Natural killer cell (primary cell): ENCODE measurements at regions not wholly inside any gene's neighbourhood (a gene's known extent, or its start where the extent isn't known, plus 50 kb on each side); places are given as distances from the start of the nearest gene placed in this dataset.

ENCODE experiments used
- ATAC-seq, 3 donors: fragments of 150-1000 bp in 2 of 3; fragments of 200-7000 bp in 1 of 3; cut with Tn5 transposase; 1 replicate in 1 of 3; 2 replicates in 2 of 3; pipeline ENCODE4 v1.10.0; 2021; ENCODE audit warnings: mild to moderate bottlenecking in 2 of 3, moderate library complexity in 2 of 3
- DNase-seq, 2 donors: peaks; one replicate each; pipeline versions ENCODE4 v3.0.0 to v3.0.0-alpha.2; 2013 to 2021; ENCODE audit warnings: mixed read lengths in 1 of 2
- H3K27ac ChIP-seq: one replicate; pipeline ENCODE4 v1.5.1; 2013; ENCODE audit warnings: mild to moderate bottlenecking, low read length
- H3K27me3 ChIP-seq: one replicate; pipeline ENCODE4 v1.6.1; 2013; ENCODE audit warnings: low read length; ENCODE audit not compliant: control insufficient read depth, insufficient read depth
- H3K36me3 ChIP-seq: one replicate; pipeline ENCODE4 v1.6.1; 2013; ENCODE audit warnings: low read length; ENCODE audit not compliant: control insufficient read depth, insufficient read depth
- H3K4me1 ChIP-seq: one replicate; pipeline ENCODE4 v1.6.1; 2013; ENCODE audit warnings: low read length; ENCODE audit not compliant: control insufficient read depth, insufficient read depth
- H3K4me3 ChIP-seq: one replicate; pipeline ENCODE4 v1.5.1; 2013; ENCODE audit warnings: low read length
- H3K9me3 ChIP-seq: one replicate; pipeline ENCODE4 v1.6.1; 2013; ENCODE audit warnings: low read length; ENCODE audit not compliant: control insufficient read depth, insufficient read depth
- H3K27ac Mint-ChIP-seq, 2 donors: one replicate each; pipeline ENCODE4 v1.8.0; 2022; ENCODE audit warnings: mild to moderate bottlenecking in 2 of 2, mixed read lengths in 2 of 2, moderate library complexity in 1 of 2
- H3K27me3 Mint-ChIP-seq, 2 donors: one replicate each; pipeline ENCODE4 v1.8.0; 2022; ENCODE audit warnings: low read depth in 2 of 2, mixed read lengths in 2 of 2
- H3K36me3 Mint-ChIP-seq: one replicate; pipeline ENCODE4 v1.8.0; 2022; ENCODE audit warnings: mixed read lengths
- H3K4me1 Mint-ChIP-seq, 2 donors: one replicate each; pipeline ENCODE4 v1.8.0; 2022; ENCODE audit warnings: mixed read lengths in 2 of 2
- H3K4me3 Mint-ChIP-seq: one replicate; pipeline ENCODE4 v1.8.0; 2022; ENCODE audit warnings: mild to moderate bottlenecking, moderate library complexity, mixed read lengths
- H3K9me3 Mint-ChIP-seq, 2 donors: one replicate each; pipeline ENCODE4 v1.8.0; 2022; ENCODE audit warnings: mixed read lengths in 2 of 2
- WGBS: methylation state at CpG from one replicate; pipeline ENCODE4 v1.1.7; 2013; ENCODE audit warnings: missing lambda C conversion rate; ENCODE audit not compliant: insufficient coverage; 5-methylcytosine and 5-hydroxymethylcytosine counted together
- intact Hi-C: fragments of 100-400 bp; cut with micrococcal nuclease; formaldehyde crosslinking; loops from one replicate; pipeline ENCODE4 v1.14.2; 2022
- TF ChIP-seq, protein P1 (sequence below): fragments of 200-600 bp; IDR thresholded peaks from one replicate; pipeline ENCODE4 v1.8.0; 2022; ENCODE audit warnings: antibody characterized with exemption

DNA sequence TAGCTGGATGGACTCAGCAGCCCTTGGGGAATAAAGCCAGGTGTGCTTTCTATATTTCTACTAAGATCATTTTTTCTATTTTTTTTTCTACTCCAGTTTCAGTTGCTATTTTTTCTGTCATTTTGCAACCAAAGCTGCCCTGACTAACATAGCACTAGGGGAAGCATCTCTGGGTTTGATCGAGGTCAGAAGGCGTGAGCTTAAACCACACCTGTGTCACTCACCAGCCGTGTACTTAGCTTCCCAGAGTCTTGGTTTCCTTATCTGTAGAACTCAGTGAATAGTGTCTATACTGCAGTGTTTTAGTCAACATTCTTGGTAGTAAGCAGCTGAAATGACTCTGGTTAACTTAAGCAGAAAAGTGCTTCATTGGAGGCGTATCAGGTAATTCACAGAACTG lies 489.6 kb upstream of the SPRED2 start:
- intact Hi-C loops = no loop called here

DNA sequence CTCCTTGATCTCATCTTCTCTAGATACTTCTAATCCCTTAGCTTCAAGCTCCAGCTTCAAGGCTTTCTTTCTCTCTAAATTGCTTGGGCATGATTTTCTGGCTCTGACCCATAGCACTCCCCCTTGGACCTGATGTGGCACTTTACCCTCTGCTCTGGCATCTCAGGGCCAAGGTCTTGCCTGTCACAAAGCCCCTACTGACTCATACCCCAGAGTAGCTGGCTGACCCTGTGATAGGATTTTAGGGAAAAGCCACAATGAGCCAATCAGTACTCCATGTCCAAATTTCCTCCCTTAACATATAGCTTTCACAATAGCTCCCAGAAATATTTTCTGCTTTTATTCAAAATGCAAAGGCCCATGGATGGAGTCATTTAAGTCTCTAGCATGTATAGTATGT lies 488.7 kb upstream of the SPRED2 start:
- H3K36me3 Mint-ChIP-seq = no peaks in the 10 kb centered on the region
- TF ChIP-seq, protein P1, sequence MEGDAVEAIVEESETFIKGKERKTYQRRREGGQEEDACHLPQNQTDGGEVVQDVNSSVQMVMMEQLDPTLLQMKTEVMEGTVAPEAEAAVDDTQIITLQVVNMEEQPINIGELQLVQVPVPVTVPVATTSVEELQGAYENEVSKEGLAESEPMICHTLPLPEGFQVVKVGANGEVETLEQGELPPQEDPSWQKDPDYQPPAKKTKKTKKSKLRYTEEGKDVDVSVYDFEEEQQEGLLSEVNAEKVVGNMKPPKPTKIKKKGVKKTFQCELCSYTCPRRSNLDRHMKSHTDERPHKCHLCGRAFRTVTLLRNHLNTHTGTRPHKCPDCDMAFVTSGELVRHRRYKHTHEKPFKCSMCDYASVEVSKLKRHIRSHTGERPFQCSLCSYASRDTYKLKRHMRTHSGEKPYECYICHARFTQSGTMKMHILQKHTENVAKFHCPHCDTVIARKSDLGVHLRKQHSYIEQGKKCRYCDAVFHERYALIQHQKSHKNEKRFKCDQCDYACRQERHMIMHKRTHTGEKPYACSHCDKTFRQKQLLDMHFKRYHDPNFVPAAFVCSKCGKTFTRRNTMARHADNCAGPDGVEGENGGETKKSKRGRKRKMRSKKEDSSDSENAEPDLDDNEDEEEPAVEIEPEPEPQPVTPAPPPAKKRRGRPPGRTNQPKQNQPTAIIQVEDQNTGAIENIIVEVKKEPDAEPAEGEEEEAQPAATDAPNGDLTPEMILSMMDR = no peak
- peaks cover 0 to 11% of the 10 kb centered on the region in 2 donors for H3K27me3 Mint-ChIP-seq
- no peaks in the 10 kb centered on the region for H3K36me3 ChIP-seq
- peaks cover 0 to 4% of the 10 kb centered on the region in 2 donors for H3K9me3 Mint-ChIP-seq
- ATAC-seq (no peak), DNase-seq (no peak)
- peaks cover 2% of the 10 kb centered on the region for H3K4me1 ChIP-seq
- no peaks in the 10 kb centered on the region for H3K27me3 ChIP-seq
- no peak overlapping the region for H3K4me3 Mint-ChIP-seq
- intact Hi-C loops = no loop called here
- no peak overlapping the region for H3K27ac ChIP-seq
- no peak overlapping the region for H3K4me3 ChIP-seq
- H3K9me3 ChIP-seq = no peaks in the 10 kb centered on the region
- no peak overlapping the region for H3K27ac Mint-ChIP-seq
- H3K4me1 Mint-ChIP-seq = no peaks in the 10 kb centered on the region

More for the DNA sequence above, 489.6 kb upstream of the SPRED2 start:
- ATAC-seq (no peak), DNase-seq (no peak)
- Mint-ChIP-seq H3K27me3 (peaks cover 0 to 11% of the 10 kb centered on the region in 2 donors), H3K4me3 (no peak overlapping the region), H3K36me3 (no peaks in the 10 kb centered on the region), H3K9me3 (peaks cover under 1 to 4% of the 10 kb centered on the region in 2 donors), H3K27ac (no peak overlapping the region), H3K4me1 (no peaks in the 10 kb centered on the region)
- WGBS = 34% methylated on average over 4 of the region's 4 CpGs
- Histone ChIP-seq H3K9me3 (no peaks in the 10 kb centered on the region), H3K27ac (no peak overlapping the region), H3K4me1 (peaks cover 2% of the 10 kb centered on the region), H3K36me3 (no peaks in the 10 kb centered on the region), H3K4me3 (no peak overlapping the region), H3K27me3 (no peaks in the 10 kb centered on the region)
- TF ChIP-seq, protein P1 = no peak

DNA sequence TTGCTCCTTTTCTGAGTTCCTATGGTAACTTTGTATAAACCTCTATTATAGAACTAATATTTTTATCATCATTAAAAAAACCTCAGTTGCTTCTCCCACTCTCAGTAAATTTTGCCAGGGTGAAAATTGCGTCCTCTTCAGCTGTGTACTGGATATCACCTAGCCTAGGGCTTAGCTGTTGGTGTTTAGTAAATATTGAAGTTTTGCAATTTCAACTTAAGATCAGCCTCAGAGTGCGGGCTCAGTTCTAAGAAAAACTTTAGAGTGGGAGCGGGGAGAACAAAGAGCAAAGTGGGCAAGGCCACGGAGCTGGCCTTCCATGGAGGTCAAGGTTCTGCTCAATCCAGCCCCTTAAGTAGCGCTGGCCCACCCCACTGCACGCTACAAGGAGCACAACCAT lies 488.3 kb upstream of the SPRED2 start:
- ATAC-seq (no peak), DNase-seq (no peak)
- peaks cover 0 to 4% of the 10 kb centered on the region in 2 donors for H3K9me3 Mint-ChIP-seq
- Histone ChIP-seq H3K27me3 (no peaks in the 10 kb centered on the region), H3K9me3 (no peaks in the 10 kb centered on the region), H3K4me1 (peaks cover 2% of the 10 kb centered on the region), H3K36me3 (no peaks in the 10 kb centered on the region), H3K4me3 (no peak overlapping the region), H3K27ac (no peak overlapping the region)
- no peaks in the 10 kb centered on the region for H3K36me3 Mint-ChIP-seq
- WGBS = 92% methylated on average over 6 of the region's 6 CpGs
- H3K27ac Mint-ChIP-seq = no peak overlapping the region
- TF ChIP-seq, protein P1 = no peak
- intact Hi-C loops = no loop called here
- H3K4me3 Mint-ChIP-seq = no peak overlapping the region
- no peaks in the 10 kb centered on the region for H3K4me1 Mint-ChIP-seq
- H3K27me3 Mint-ChIP-seq = peaks cover 0 to 11% of the 10 kb centered on the region in 2 donors

DNA sequence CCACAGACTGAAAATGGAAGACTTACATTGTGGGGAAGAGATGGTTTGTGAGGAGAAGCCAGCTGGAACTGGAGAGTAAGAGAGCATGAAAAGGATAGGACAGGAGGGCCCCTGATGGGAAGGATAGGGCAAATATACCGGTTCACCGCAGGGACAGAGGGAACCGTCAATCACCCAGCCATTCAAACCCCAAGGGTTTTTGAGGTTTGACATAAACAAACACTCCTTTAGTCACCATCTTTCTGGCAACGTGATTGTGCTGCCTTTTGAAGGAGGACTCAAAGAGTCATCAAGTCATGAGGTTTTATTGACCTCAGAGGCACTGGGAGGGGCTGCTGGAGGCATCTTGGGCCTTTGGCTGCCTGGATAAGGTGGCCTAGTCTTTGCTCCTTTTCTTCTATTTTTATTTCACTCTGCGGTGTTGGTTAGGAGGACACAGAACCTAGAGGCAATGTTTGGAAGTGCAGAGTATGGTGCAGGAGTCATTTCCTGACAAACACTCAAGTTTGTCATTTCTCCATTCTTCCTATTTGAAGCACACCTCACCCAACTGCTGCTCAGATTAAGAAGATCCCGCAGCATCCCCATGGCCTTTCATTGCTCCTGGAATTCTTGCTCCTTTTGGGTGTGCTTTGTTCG lies 487.3 kb upstream of the SPRED2 start:
- H3K9me3 Mint-ChIP-seq = peaks cover 0 to 2% of the 10 kb centered on the region in 2 donors
- no peak for ATAC-seq
- no peak overlapping the region for H3K4me3 ChIP-seq
- no peaks in the 10 kb centered on the region for H3K4me1 Mint-ChIP-seq
- no peak overlapping the region for H3K27ac ChIP-seq
- WGBS = 75% methylated on average over 5 of the region's 7 CpGs
- H3K27me3 Mint-ChIP-seq = peaks cover 0 to 11% of the 10 kb centered on the region in 2 donors
- no peaks in the 10 kb centered on the region for H3K36me3 ChIP-seq
- H3K9me3 ChIP-seq = no peaks in the 10 kb centered on the region
- H3K27ac Mint-ChIP-seq = no peak overlapping the region
- DNase-seq = no peak
- no peaks in the 10 kb centered on the region for H3K36me3 Mint-ChIP-seq
- TF ChIP-seq, protein P1 = no peak
- intact Hi-C loops = no loop called here
- no peak overlapping the region for H3K4me3 Mint-ChIP-seq
- H3K4me1 ChIP-seq = peaks cover 2% of the 10 kb centered on the region
- no peaks in the 10 kb centered on the region for H3K27me3 ChIP-seq
